ENCODE measurements at regions not wholly inside any gene's neighbourhood (a gene's known extent, or its start where the extent isn't known, plus 50 kb on each side); places are given as distances from the start of the nearest gene placed in this dataset.
A peak's percentile ranks its signal among the peaks of the same experiment; 100 is the strongest.
"Not testable (repeated sequence)": the region's sequence is repeated elsewhere in the genome, so short reads cannot be mapped to it uniquely, and the experiment has no call there.

DNA sequence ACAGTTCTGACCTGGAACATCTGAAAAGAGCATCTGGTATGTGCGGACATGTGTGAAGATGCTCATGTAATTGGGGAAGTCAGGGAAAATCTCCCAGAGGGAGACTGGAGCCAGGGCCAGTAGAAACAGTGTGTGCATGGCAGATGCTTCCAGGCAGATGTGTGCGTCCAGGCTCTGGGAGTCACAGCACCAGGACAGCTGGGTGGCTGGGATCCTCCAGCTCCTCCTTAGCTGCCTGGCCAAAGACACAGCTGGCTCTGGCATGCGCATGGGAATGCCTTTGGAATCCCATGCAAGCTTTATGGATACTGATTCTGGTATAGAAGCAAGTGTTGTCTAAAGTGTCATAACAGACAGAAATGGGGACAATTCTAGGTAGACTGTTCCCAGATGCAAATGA is 369.7 kb downstream of the INSIG2 start:
- no peak for DNase-seq

GRCh38 chr2:118449401-118449800 is 361.1 kb downstream of the INSIG2 start:
- DNase-seq = no peak

DNA sequence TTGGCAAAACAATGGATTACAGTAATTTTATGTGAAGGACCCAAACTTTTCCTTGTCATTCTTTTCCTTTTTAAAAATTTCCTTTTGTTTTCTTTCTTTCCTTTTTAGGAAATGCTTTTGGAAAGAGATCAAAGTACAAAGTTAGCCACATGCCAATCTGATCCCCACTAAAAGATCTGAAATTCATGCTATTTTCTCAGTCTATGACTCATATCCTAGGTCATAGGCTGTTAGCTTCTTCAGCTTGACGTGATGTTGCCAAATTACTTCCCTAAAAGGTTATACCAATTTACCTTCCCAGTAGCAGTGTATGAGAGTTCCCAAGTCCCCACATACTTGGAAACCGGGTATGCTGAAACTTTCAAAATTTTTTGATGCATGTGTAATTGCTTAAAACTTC is 355.3 kb downstream of the INSIG2 start:
- DNase-seq = peak; percentile 2

DNA sequence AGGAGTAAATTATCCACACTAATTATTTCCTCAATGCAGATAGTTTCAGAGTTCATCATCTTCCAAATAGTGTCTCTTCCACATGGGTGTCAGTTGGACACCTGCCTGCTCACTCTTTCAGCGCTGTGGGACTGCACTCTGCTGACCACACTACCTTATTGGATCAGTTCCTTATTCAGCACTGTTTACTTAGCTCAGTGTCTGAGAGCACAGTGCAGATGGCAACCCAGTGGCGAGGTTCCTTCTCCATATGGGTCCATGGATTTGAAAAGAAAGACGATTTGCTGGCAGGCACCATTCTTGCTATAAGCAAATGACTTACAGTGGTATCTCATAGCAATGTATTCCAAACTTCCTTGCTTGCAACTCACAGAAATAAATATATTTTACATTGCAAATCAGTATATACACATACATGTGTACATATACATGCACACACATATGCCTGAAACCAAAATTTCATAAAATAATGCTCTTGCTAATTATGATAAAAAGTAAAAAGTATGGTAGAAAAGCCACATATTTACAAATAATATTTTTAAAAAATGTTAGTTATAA is 354.8 kb downstream of the INSIG2 start:
- DNase-seq = no peak

DNA sequence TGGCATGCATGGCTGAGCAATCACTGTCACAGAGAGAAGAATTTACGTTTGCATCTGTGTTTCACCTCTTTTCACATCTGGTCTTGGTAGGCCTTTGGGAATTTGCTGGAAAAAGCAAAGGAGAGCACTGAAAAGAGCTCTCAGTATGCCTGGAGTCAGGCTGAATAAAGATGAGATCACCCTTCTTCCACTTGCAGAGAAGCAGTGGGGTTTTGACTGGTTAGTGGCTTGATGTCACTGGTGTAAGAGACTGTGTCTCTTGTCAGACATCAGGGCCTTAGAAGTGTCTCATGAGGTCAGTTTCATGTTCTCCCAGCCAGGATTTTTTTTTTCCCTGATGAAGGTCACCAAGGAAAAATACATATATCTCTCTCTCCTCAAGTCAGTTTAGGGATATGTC is 353.8 kb downstream of the INSIG2 start:
- DNase-seq = no peak

DNA sequence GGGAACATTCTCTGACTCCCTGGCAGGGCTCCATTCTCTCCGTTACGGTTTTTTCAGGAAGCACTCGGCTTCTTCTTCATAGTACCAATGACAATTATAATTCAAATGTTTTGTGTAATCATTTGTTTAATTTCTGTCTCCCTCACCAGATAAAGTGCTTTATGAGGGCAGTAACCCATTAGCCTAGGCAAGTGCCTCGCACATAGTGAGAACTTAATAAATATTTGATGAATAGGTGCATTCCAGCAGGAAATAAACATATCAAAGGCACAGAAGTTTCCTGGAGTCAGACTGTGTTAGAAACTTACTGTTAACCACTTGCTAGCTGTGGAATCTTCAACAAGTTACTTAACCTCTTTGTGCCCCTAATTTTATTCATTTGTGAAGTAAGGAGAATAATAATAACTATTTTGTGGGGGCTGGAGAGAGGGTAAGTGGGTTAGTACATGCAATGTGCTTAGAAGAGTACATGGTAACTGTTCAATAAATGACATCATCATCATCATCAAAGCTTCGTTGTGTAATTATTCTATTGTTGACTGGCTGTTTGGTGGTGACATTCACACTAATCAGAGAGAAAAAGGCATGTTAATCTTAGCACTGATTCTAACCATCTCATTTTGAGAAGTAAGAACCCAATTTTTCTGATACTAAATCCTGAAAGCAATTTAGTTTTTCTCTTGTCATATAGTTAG is 352.3 kb downstream of the INSIG2 start:
- DNase-seq = no peak

- DNase-seq = no peak
Observed at GRCh38 chr2:118437501-118437900, 349.2 kb downstream of the INSIG2 start.

- DNase-seq = no peak
Observed at GRCh38 chr2:118431997-118432396, 343.7 kb downstream of the INSIG2 start.

DNA sequence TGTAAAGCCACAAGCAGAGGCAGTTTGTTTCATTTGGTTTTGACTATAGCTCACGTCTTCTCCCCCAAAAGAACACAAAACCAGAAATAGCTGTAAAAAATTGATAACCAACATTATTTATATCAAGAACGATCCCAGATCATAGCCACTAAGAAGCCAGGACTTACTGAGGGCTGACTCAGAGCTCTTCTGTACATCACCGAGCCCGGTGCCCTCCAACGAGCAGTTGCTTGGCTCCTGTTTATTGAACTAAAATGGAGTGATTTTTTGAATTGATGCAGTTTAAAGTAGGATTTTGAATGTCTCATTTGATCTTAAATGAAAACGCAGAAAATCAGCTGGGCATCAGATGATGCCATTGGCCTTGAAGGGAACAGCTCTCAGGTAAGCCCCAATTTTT is 343.3 kb downstream of the INSIG2 start:
- DNase-seq = no peak

DNA sequence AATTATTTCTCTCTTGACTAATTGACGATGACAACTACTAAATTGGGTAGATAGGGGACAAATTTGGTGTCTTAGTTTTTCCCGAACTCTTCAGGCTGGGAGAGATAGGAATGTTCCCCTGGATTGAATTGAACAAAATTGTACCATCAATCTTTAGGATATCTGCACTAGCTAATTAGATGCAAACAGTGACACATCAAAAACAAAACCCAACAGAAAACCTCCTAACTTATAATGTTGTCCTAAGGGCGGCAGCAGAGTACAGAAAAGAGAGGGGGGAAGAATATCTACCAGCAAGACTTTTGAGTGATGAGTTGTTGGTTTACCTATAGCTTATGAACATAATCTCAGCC is 342.9 kb downstream of the INSIG2 start:
- DNase-seq = no peak

GRCh38 chr2:118430510-118431164 is 342.4 kb downstream of the INSIG2 start:
- no peak for DNase-seq

DNA sequence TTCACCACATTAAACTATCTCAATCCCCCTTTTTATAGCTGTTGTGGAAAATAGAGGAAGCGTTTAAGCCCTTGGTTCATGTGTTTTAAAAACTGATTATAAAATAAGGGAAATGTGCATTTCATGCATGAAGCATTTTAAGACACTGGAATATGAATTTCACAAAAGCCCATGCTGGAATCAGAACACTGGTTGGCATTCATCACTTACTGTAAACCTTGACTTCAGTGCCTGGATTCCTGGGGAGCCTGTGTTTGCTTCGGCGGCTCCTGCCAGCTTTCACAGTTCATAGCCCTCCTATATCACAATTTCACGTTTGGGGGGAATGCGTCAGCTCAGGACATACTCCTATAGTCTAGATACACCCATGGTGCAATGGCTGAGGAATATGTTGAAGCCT is 336.9 kb downstream of the INSIG2 start:
- no peak for DNase-seq

- DNase-seq = no peak
Observed at GRCh38 chr2:118423776-118424175, 335.5 kb downstream of the INSIG2 start.

DNA sequence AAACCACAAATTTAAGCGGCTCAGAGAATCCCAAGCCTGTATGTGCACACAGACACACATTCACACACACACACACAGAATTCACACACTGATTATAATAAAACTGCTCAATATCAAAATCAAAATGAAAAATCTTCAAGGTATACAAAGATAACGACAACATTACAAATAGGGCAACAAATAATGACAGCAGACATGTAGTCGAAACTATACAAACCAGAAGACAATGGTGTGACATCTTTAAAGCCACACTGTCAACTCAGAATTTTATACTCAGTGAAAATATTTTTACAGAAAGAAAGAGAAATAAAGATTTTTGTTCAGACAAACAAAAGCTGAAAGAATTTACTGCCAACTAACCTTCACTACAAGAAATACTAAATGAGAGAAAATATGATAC is 333.4 kb downstream of the INSIG2 start:
- DNase-seq = no peak

GRCh38 chr2:118417406-118418120 is 329.3 kb downstream of the INSIG2 start:
- DNase-seq = no peak

- not testable (repeated sequence) for DNase-seq
Observed at GRCh38 chr2:118415186-118415585, 326.9 kb downstream of the INSIG2 start.

- DNase-seq = no peak
Observed at GRCh38 chr2:118403658-118404451, 315.6 kb downstream of the INSIG2 start.

DNA sequence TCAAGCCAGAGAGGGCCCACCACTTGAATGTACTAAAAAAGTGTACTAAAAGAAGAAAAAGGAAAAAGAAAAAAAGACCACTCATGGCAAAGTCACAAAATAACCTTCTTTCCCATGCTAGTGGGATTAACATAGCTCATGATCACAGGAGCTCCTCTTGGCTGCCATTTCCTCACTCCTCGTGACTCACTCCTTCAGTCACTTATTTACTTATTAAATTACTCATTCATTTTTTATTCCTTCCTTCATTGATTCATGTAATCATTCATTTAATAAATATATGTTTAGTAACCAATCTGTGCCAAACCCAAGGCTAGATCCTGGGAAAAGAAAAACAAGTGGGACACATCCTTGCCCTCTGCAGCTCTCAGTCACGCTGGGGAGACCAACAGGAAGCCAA is 300.5 kb downstream of the INSIG2 start:
- DNase-seq = no peak

DNA sequence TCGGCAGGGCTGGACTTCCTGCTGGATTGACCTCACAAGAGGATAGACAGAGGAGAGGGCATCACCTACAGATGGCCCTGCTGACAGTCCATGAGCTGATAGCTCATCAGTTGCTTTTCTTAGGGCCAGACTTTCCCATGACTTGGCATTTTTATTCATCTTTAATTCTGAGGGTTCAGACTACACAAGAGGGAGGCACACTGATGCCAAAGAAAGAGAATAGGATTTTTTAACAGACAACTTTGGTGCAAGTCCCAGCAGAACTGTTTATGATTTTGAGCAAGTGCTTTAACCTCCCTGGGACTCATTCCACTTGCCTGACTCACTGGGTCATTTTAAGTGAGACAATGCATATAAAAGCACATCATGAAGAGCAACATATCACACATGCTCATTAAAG is 299.2 kb downstream of the INSIG2 start:
- no peak for DNase-seq

DNA sequence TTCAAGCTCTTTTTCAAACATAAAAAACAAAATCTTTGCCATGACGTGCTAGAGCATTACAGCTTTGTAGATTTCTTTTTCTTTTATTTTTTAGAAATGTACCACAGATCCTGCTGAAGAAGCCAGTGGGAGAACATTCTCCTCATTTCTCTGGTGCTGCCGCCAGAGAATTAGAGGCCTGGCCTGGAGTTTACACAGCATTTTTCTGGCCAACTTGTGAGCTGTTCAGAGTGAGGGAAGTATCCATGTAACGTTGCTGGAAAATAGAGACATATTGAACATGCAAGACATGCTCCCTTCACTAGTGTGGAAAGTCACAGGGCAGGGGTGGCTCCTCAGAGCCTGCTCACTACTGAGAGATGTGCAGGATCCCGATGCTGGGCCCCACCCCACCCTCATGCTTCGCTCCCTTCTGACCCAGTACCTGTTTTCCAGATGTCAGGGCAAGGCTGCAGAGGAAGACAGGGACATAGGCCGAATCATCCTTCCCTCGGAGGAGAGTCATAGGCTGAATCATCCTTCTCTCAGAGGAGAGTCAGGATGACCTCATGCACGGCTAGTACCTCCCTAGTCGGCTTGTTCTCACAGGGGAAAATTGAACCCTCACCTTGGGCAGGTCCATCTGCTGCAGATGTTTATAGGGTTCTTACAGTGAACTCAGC is 298.5 kb downstream of the INSIG2 start:
- no peak for DNase-seq

DNA sequence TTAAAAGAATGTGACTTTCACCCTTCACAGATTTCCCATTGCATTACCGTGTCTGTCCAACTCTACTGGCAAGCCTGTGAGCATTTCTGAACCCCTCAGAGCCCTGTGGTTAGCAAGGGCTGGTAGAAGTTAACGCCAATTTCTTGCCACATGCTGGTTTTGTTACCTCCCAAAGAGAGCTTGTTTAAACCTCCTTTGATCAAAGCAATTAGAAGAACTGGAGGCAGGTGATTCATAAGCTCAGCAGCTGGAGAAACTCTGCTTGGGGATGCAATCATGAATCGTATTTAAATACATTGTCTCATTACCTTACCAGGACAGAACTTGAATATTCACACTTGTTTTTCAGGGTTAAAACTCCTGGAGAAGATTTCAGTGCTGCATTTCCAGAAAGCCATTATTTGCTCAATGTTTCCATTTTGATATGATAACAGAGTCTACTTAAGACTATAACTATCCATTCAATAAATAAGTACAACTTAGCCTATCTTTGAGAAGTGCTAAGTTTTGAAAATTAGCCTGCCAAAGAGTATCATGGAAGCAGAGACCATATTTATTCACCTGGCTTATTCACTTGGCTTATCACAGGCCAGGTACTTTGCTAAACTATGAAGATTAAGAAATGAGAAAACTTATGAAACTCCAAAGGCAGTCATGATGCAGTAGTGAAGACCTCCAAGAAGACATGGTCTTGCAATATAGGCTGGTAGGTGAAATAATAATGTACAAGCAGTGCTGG is 292.8 kb downstream of the INSIG2 start:
- no peak for DNase-seq
